MCF 10A (cell line): ENCODE measurements at regions not wholly inside any gene's neighbourhood (a gene's known extent, or its start where the extent isn't known, plus 50 kb on each side); places are given as distances from the start of the nearest gene placed in this dataset.

Experiments
- BruUV-seq: library from RNA; stranded (reverse); fragments of 400-500 nt; replicated peaks from 2 replicates; lab custom pipeline; 2021; lab: Mats Ljungman, UMichigan
- CTCF ChIA-PET: fragments of 300-600 bp; sonication (Branson Sonifier 250); formaldehyde crosslinking; extraction: SDS; loops from one replicate; lab custom pipeline; 2021; ENCODE audit warnings: antibody characterized with exemption, inconsistent platforms; lab: Yijun Ruan, JAX
- POLR2A ChIA-PET: fragments of 300-600, 350-650 bp; sonication (Branson Sonifier 250); formaldehyde crosslinking; extraction: SDS; loops from one replicate; lab custom pipeline; 2020; ENCODE audit warnings: antibody characterized with exemption, inconsistent platforms; lab: Yijun Ruan, JAX
- DNase-seq: peaks from one replicate; pipeline ENCODE4 v3.0.0-alpha.2; 2018; ENCODE audit not compliant: unreplicated experiment
- H3K27ac Mint-ChIP-seq: one replicate; pipeline ENCODE4 v1.8.0; 2022; ENCODE audit warnings: mild to moderate bottlenecking, low read depth, mixed read lengths; ENCODE audit not compliant: unreplicated experiment
- H3K27me3 Mint-ChIP-seq: one replicate; pipeline ENCODE4 v1.8.0; 2022; ENCODE audit warnings: mixed read lengths; ENCODE audit not compliant: insufficient read depth, unreplicated experiment
- H3K36me3 Mint-ChIP-seq: one replicate; pipeline ENCODE4 v1.8.0; 2022; ENCODE audit warnings: mild to moderate bottlenecking, moderate library complexity, mixed read lengths; ENCODE audit not compliant: insufficient read depth, unreplicated experiment
- H3K4me1 Mint-ChIP-seq: one replicate; pipeline ENCODE4 v1.8.0; 2022; ENCODE audit warnings: mixed read lengths; ENCODE audit not compliant: insufficient read depth, unreplicated experiment
- H3K4me3 Mint-ChIP-seq: one replicate; pipeline ENCODE4 v1.8.0; 2022; ENCODE audit warnings: mild to moderate bottlenecking, moderate library complexity, mixed read lengths; ENCODE audit not compliant: unreplicated experiment
- H3K9me3 Mint-ChIP-seq: one replicate; pipeline ENCODE4 v1.8.0; 2022; ENCODE audit warnings: mixed read lengths; ENCODE audit not compliant: unreplicated experiment
- CTCF ChIP-seq: fragments of 200-600 bp; IDR thresholded peaks from one replicate; pipeline ENCODE4 v1.8.0; 2022; ENCODE audit warnings: antibody characterized with exemption, mild to moderate bottlenecking; ENCODE audit not compliant: unreplicated experiment
- intact Hi-C: fragments of 100-400 bp; cut with micrococcal nuclease; formaldehyde crosslinking; loops from 2 replicates; pipeline ENCODE4 v1.14.1; 2022

GRCh38 chrX:69076088-69076487 lies 89.2 kb downstream of the PJA1 start:
- Mint-ChIP-seq H3K27ac (no peak overlapping the region), H3K4me3 (no peak overlapping the region), H3K4me1 (no peaks in the 10 kb centered on the region), H3K36me3 (no peaks in the 10 kb centered on the region), H3K9me3 (no peaks in the 10 kb centered on the region), H3K27me3 (peaks cover 61% of the 10 kb centered on the region)
- POLR2A ChIA-PET, result interaction anchor here (0.8 kb wide), 2 partner anchors 12 to 243 kb away, joined by 3 read pairs; no protein-coding TSS in a partner anchor
- CTCF ChIA-PET, result interaction anchor here (0.8 to 2.3 kb wide), 4 partner anchors 18 to 311 kb away, joined by 3 to 6 read pairs (median 4); no protein-coding TSS in a partner anchor
- intact Hi-C loops, result no loop called here
- BruUV-seq, result no TSS peak
- TF ChIP-seq CTCF, result no peak
- no peak for DNase-seq

- no peak for DNase-seq
- no TSS peak for BruUV-seq
- Mint-ChIP-seq H3K9me3 (no peaks in the 10 kb centered on the region), H3K4me3 (no peak overlapping the region), H3K4me1 (no peaks in the 10 kb centered on the region), H3K27ac (no peak overlapping the region), H3K27me3 (peaks cover 54% of the 10 kb centered on the region), H3K36me3 (no peaks in the 10 kb centered on the region)
- CTCF ChIA-PET, result interaction anchor here (0.6 to 1.3 kb wide), 3 partner anchors 9 to 132 kb away, joined by 3 read pairs; no protein-coding TSS in a partner anchor
- POLR2A ChIA-PET, result no interaction called here
- intact Hi-C loops, result no loop called here
- no peak for TF ChIP-seq CTCF
Measured at GRCh38 chrX:69074726-69075125, 90.5 kb downstream of the PJA1 start.

GRCh38 chrX:69073721-69074120 lies 91.5 kb downstream of the PJA1 start:
- Mint-ChIP-seq H3K27ac (no peak overlapping the region), H3K4me1 (no peaks in the 10 kb centered on the region), H3K4me3 (no peak overlapping the region), H3K27me3 (peaks cover 54% of the 10 kb centered on the region), H3K9me3 (no peaks in the 10 kb centered on the region), H3K36me3 (no peaks in the 10 kb centered on the region)
- BruUV-seq, result no TSS peak
- DNase-seq, result no peak
- intact Hi-C loops, result no loop called here
- ChIA-PET POLR2A (no interaction called here), CTCF (interaction anchor here (0.7 to 0.8 kb wide), 2 partner anchors 68 to 312 kb away, joined by 3 read pairs; no protein-coding TSS in a partner anchor)
- TF ChIP-seq CTCF, result no peak

GRCh38 chrX:69073241-69073640 lies 92.0 kb downstream of the PJA1 start:
- ChIA-PET CTCF (interaction anchor here (0.8 kb wide), 1 partner anchor 313 kb away, joined by 3 read pairs; no protein-coding TSS in a partner anchor), POLR2A (no interaction called here)
- Mint-ChIP-seq H3K4me3 (no peak overlapping the region), H3K9me3 (no peaks in the 10 kb centered on the region), H3K36me3 (no peaks in the 10 kb centered on the region), H3K27me3 (peaks cover 54% of the 10 kb centered on the region), H3K4me1 (no peaks in the 10 kb centered on the region), H3K27ac (no peak overlapping the region)
- intact Hi-C loops, result no loop called here
- BruUV-seq, result no TSS peak
- no peak for DNase-seq
- no peak for TF ChIP-seq CTCF
